ENCODE measurements at regions not wholly inside any gene's neighbourhood (a gene's known extent, or its start where the extent isn't known, plus 50 kb on each side); places are given as distances from the start of the nearest gene placed in this dataset.

DNA sequence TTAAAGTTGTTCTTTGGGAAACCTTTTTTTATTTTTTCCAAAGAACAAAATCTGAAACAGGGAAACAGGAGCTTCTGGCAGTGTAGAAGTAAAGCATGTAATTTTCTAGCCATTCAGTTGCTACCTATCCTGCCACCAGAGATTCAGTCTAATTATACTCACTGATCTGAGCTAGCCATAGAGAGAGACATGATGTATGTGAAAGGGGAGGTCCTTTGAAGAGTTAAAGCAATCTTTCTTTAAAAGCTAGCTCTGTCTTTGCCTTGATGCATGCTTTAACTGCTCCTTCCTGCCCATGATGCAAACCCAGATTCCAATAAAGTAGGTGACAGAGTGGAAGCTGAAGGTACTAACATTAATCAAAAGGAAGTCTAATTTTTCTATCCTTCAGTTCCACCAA, 114.1 kb upstream of the GRIK2 start:
- Mint-ChIP-seq H3K4me3 (ENCODE audit: unreplicated experiment) (no peak overlapping the region), H3K9me3 (ENCODE audit: unreplicated experiment) (no peaks in the 10 kb centered on the region), H3K4me1 (ENCODE audit: low read depth, unreplicated experiment) (no peaks in the 10 kb centered on the region), H3K36me3 (ENCODE audit: unreplicated experiment) (no peaks in the 10 kb centered on the region), H3K27ac (ENCODE audit: unreplicated experiment) (no peak overlapping the region), H3K27me3 (ENCODE audit: unreplicated experiment) (no peaks in the 10 kb centered on the region)
- TF ChIP-seq, protein P1, sequence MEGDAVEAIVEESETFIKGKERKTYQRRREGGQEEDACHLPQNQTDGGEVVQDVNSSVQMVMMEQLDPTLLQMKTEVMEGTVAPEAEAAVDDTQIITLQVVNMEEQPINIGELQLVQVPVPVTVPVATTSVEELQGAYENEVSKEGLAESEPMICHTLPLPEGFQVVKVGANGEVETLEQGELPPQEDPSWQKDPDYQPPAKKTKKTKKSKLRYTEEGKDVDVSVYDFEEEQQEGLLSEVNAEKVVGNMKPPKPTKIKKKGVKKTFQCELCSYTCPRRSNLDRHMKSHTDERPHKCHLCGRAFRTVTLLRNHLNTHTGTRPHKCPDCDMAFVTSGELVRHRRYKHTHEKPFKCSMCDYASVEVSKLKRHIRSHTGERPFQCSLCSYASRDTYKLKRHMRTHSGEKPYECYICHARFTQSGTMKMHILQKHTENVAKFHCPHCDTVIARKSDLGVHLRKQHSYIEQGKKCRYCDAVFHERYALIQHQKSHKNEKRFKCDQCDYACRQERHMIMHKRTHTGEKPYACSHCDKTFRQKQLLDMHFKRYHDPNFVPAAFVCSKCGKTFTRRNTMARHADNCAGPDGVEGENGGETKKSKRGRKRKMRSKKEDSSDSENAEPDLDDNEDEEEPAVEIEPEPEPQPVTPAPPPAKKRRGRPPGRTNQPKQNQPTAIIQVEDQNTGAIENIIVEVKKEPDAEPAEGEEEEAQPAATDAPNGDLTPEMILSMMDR (IDR thresholded peaks at IDR 0.05; ENCODE audit: partially characterized antibody, unreplicated experiment) = no peak
- DNase-seq = no peak

DNA sequence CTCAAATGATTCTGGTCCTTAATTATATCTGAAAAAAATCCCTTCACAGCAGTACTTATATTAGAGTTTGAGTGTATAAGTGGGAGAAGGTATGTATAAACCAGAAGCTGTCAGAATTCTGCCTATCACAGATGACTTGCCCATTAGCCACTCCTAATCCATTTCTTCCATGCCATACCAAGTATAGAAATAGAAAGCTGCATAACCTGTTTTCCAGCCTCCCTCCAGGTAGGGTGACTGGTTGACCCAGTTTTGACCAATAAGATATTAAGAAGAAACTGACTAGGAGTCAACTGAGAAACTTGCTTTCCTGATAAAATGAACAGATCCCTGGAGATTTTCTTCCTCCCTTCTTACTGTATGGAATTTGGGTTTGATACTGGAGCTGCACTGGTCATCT, 112.2 kb upstream of the GRIK2 start:
- H3K36me3 Mint-ChIP-seq (ENCODE audit: unreplicated experiment) = no peaks in the 10 kb centered on the region
- H3K9me3 Mint-ChIP-seq (ENCODE audit: unreplicated experiment) = no peaks in the 10 kb centered on the region
- H3K4me1 Mint-ChIP-seq (ENCODE audit: low read depth, unreplicated experiment) = no peaks in the 10 kb centered on the region
- TF ChIP-seq, protein P1 (IDR thresholded peaks at IDR 0.05; ENCODE audit: partially characterized antibody, unreplicated experiment) = no peak
- no peak overlapping the region for H3K27ac Mint-ChIP-seq (ENCODE audit: unreplicated experiment)
- DNase-seq = no peak
- H3K27me3 Mint-ChIP-seq (ENCODE audit: unreplicated experiment) = no peaks in the 10 kb centered on the region
- H3K4me3 Mint-ChIP-seq (ENCODE audit: unreplicated experiment) = no peak overlapping the region

DNA sequence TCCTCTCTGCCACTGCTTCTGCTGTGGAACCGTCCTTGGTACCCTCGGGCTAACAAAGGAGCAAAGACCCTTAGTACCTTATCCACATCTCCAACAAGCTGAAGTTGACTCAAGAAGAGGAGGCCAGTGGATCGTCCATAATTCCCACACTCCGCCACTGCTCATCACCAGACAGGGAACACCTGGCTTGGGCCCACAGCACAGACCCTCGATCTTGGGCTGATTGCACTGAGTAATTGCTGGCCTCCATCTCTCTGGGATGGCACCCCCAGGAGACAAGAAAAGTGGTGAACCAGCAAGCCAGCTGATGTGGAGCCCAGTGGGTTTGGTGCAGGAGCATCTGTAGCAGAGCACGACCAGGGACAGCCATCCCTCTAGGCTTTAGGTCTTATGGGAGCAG, 109.4 kb upstream of the GRIK2 start:
- Mint-ChIP-seq H3K4me3 (ENCODE audit: unreplicated experiment) (no peak overlapping the region), H3K4me1 (ENCODE audit: low read depth, unreplicated experiment) (no peaks in the 10 kb centered on the region), H3K27ac (ENCODE audit: unreplicated experiment) (no peak overlapping the region), H3K9me3 (ENCODE audit: unreplicated experiment) (no peaks in the 10 kb centered on the region), H3K36me3 (ENCODE audit: unreplicated experiment) (no peaks in the 10 kb centered on the region), H3K27me3 (ENCODE audit: unreplicated experiment) (no peaks in the 10 kb centered on the region)
- TF ChIP-seq, protein P1 (IDR thresholded peaks at IDR 0.05; ENCODE audit: partially characterized antibody, unreplicated experiment) = no peak
- DNase-seq = no peak

DNA sequence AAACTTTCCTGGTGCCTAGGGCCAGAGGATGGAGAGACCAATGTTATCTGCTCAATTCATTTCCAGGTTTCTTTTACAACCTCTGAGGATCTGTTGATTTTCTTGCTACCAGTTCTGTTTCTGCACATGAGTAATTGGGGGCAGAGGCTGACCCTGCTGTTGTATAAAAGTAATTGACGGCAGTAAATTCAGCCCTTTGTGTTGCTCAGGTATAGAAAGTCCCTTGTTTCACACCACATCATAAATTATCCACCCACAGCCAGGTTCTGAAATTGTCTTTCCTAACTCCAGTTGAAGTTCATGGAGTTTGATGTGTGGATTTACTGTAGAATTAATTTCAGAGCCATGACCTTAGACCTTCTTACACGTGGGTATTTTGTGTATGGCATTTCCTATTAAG, 107.4 kb upstream of the GRIK2 start:
- no peak overlapping the region for H3K4me3 Mint-ChIP-seq (ENCODE audit: unreplicated experiment)
- H3K27ac Mint-ChIP-seq (ENCODE audit: unreplicated experiment) = no peak overlapping the region
- TF ChIP-seq, protein P1 (IDR thresholded peaks at IDR 0.05; ENCODE audit: partially characterized antibody, unreplicated experiment) = no peak
- H3K27me3 Mint-ChIP-seq (ENCODE audit: unreplicated experiment) = peaks cover 2% of the 10 kb centered on the region
- H3K4me1 Mint-ChIP-seq (ENCODE audit: low read depth, unreplicated experiment) = no peaks in the 10 kb centered on the region
- DNase-seq = no peak
- no peaks in the 10 kb centered on the region for H3K9me3 Mint-ChIP-seq (ENCODE audit: unreplicated experiment)
- H3K36me3 Mint-ChIP-seq (ENCODE audit: unreplicated experiment) = no peaks in the 10 kb centered on the region

DNA sequence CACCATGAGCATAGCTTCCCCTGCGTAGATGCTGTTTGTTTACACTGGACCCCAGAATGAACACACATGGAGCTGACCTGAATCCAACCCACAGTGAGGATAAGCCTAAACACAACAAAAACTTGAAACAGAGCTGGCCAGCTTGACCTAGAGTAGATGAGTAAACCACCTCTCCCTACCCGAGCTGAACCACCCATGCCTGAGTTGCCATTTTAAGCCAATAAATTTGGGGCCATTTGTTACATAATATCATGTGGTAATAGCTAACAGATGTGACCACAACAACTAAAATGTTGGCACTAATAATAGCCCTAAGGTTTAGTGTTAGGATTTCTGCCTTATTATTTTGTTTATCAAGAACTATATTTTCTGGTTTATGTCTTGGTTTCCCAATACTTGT, 103.2 kb upstream of the GRIK2 start:
- Mint-ChIP-seq H3K27ac (ENCODE audit: unreplicated experiment) (no peak overlapping the region), H3K4me3 (ENCODE audit: unreplicated experiment) (no peak overlapping the region), H3K36me3 (ENCODE audit: unreplicated experiment) (peaks cover 14% of the 10 kb centered on the region), H3K27me3 (ENCODE audit: unreplicated experiment) (peaks cover 2% of the 10 kb centered on the region), H3K9me3 (ENCODE audit: unreplicated experiment) (peaks cover 11% of the 10 kb centered on the region), H3K4me1 (ENCODE audit: low read depth, unreplicated experiment) (no peaks in the 10 kb centered on the region)
- no peak for DNase-seq
- TF ChIP-seq, protein P1 (IDR thresholded peaks at IDR 0.05; ENCODE audit: partially characterized antibody, unreplicated experiment) = no peak
